Smooth muscle cell (in vitro differentiated cells): ENCODE measurements at regions not wholly inside any gene's neighbourhood (a gene's known extent, or its start where the extent isn't known, plus 50 kb on each side); places are given as distances from the start of the nearest gene placed in this dataset.

ENCODE experiments used
- DNase-seq: peaks from one replicate; lab custom pipeline; 2025; ENCODE audit not compliant: unreplicated experiment; lab: John Stamatoyannopoulos, UW
- H2AFZ ChIP-seq: fragments of 200-600 bp; sonication (generic); 2 replicates; pipeline ENCODE4 v1.6.0; 2016; ENCODE audit warnings: antibody characterized with exemption, low read depth, mild to moderate bottlenecking
- H3F3A ChIP-seq: fragments of 200-600 bp; sonication (generic); 2 replicates; pipeline ENCODE4 v1.6.0; 2017; ENCODE audit warnings: antibody characterized with exemption, low read depth
- H3K27ac ChIP-seq: fragments of 200-600 bp; sonication (generic); 2 replicates; pipeline ENCODE4 v1.5.1; 2016; ENCODE audit warnings: low read depth, mild to moderate bottlenecking
- H3K27me3 ChIP-seq: fragments of 200-600 bp; sonication (generic); 2 replicates; pipeline ENCODE4 v1.6.1; 2016; ENCODE audit warnings: low read depth, mild to moderate bottlenecking
- H3K36me3 ChIP-seq: fragments of 200-600 bp; sonication (generic); 2 replicates; pipeline ENCODE4 v1.5.1; 2016; ENCODE audit warnings: low read depth
- H3K4me1 ChIP-seq: fragments of 200-600 bp; sonication (generic); 2 replicates; pipeline ENCODE4 v1.5.1; 2016; ENCODE audit warnings: low read depth
- H3K4me2 ChIP-seq: fragments of 200-600 bp; sonication (generic); 2 replicates; pipeline ENCODE4 v1.6.0; 2016; ENCODE audit warnings: mild to moderate bottlenecking
- H3K4me3 ChIP-seq: fragments of 200-600 bp; sonication (generic); 2 replicates; pipeline ENCODE4 v1.5.1; 2016; ENCODE audit warnings: mild to moderate bottlenecking
- H3K79me2 ChIP-seq: fragments of 200-600 bp; sonication (generic); 2 replicates; pipeline ENCODE4 v1.6.0; 2016; ENCODE audit warnings: low read depth, mild to moderate bottlenecking
- H3K9ac ChIP-seq: fragments of 200-600 bp; sonication (generic); 2 replicates; pipeline ENCODE4 v1.6.0; 2016; ENCODE audit warnings: low read depth
- H3K9me3 ChIP-seq: fragments of 200-600 bp; sonication (generic); replicated peaks from 2 replicates; pipeline ENCODE4 v1.5.1; 2016; ENCODE audit warnings: low read depth
- H4K20me1 ChIP-seq: fragments of 200-600 bp; sonication (generic); 2 replicates; pipeline ENCODE4 v1.6.0; 2016; ENCODE audit warnings: low read depth
- whole genome bisulfite sequencing: methylation state at CpG from one replicate; pipeline ENCODE4 v1.1.7; 2016; ENCODE audit warnings: low lambda C conversion rate; 5-methylcytosine and 5-hydroxymethylcytosine counted together
- TF ChIP-seq, protein P1 (sequence below): fragments of 200-600 bp; sonication (generic); IDR thresholded peaks from 2 replicates; pipeline ENCODE4 v1.5.1; 2017; ENCODE audit warnings: borderline replicate concordance, mild to moderate bottlenecking, antibody characterized with exemption; ENCODE audit not compliant: insufficient read depth, poor library complexity, severe bottlenecking

DNA sequence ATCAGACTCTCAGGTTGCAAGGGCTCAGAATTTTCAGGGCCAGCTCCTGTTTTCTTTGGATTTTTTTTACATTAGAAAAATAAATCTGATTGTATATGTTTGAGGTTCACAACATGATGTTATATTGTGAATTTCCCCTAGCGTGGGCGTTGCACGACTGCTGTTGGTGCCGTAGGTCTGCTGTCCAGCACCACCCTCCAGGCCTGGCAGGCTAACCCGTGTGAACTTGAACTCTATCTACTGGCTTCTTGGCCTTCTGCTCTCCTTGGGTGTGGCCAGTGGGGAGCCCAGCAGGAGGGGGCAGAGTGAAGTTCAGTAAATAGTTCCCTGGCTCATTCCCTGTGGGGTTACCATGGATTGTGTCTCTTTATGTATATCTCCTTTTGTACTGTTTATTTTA lies 80.5 kb upstream of the RORA start:
- no peaks in the 10 kb centered on the region for H3K9me3 ChIP-seq
- no peak overlapping the region for H3K4me2 ChIP-seq
- H3F3A ChIP-seq = no peaks in the 10 kb centered on the region
- TF ChIP-seq, protein P1, sequence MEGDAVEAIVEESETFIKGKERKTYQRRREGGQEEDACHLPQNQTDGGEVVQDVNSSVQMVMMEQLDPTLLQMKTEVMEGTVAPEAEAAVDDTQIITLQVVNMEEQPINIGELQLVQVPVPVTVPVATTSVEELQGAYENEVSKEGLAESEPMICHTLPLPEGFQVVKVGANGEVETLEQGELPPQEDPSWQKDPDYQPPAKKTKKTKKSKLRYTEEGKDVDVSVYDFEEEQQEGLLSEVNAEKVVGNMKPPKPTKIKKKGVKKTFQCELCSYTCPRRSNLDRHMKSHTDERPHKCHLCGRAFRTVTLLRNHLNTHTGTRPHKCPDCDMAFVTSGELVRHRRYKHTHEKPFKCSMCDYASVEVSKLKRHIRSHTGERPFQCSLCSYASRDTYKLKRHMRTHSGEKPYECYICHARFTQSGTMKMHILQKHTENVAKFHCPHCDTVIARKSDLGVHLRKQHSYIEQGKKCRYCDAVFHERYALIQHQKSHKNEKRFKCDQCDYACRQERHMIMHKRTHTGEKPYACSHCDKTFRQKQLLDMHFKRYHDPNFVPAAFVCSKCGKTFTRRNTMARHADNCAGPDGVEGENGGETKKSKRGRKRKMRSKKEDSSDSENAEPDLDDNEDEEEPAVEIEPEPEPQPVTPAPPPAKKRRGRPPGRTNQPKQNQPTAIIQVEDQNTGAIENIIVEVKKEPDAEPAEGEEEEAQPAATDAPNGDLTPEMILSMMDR = no peak
- no peaks in the 10 kb centered on the region for H4K20me1 ChIP-seq
- H3K9ac ChIP-seq = no peak overlapping the region
- H3K79me2 ChIP-seq = no peaks in the 10 kb centered on the region
- WGBS = 92% methylated on average over 5 of the region's 5 CpGs
- no peaks in the 10 kb centered on the region for H3K27me3 ChIP-seq
- no peaks in the 10 kb centered on the region for H3K4me1 ChIP-seq
- no peak overlapping the region for H3K27ac ChIP-seq
- no peaks in the 10 kb centered on the region for H3K36me3 ChIP-seq
- H3K4me3 ChIP-seq = no peak overlapping the region
- DNase-seq = no peak
- no peak overlapping the region for H2AFZ ChIP-seq

DNA sequence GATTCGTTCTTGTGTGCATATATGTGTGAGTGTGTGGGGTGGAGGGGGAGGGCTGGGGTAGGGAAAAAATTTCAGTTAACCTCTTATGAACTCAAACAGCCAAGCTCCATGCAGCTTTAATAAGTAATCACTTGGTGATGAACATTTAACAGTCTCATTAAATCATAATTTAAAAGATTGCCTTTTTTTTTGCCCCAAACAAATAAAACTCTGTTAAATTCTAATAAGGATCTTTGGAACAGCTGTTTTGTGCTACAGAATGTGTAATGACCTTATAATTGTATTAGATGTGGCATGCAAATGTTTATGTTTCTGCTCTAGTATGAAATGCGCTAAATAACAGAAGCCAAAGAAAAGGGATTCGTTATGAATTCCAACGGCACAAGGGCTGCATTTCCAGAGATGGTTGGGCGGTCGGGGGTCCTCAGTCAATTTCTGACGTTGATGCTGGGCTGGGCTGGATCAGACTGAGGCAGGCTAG lies 80.0 kb upstream of the RORA start:
- H4K20me1 ChIP-seq = no peaks in the 10 kb centered on the region
- no peaks in the 10 kb centered on the region for H3K9me3 ChIP-seq
- no peak overlapping the region for H3K9ac ChIP-seq
- no peak overlapping the region for H3K4me3 ChIP-seq
- no peak overlapping the region for H3K27ac ChIP-seq
- no peaks in the 10 kb centered on the region for H3K4me1 ChIP-seq
- H3K36me3 ChIP-seq = no peaks in the 10 kb centered on the region
- no peaks in the 10 kb centered on the region for H3F3A ChIP-seq
- H3K27me3 ChIP-seq = no peaks in the 10 kb centered on the region
- 80% methylated on average over 7 of the region's 7 CpGs for WGBS
- no peak overlapping the region for H3K4me2 ChIP-seq
- no peak overlapping the region for H2AFZ ChIP-seq
- TF ChIP-seq, protein P1 = no peak
- DNase-seq = no peak
- no peaks in the 10 kb centered on the region for H3K79me2 ChIP-seq

DNA sequence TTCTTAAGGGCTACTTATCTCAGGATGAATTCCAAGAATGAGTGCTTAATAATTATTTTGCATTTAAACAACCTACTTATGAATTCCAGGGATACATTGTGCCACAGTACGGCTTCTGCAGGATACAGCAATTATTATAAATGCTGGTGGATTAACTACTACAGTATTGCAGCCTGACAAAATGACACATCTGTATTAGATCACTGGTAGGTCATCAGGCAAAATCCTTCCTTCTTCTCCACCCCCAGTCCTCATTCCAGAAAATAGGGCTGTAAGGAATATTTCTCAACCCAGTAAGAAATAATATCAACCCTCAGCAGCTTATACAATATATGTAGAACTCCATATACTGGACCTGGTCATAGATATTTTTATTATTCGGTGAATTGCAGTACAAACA lies 79.3 kb upstream of the RORA start:
- Histone ChIP-seq H3K4me3 (no peak overlapping the region), H3K4me1 (no peaks in the 10 kb centered on the region), H3K4me2 (no peak overlapping the region), H3F3A (no peaks in the 10 kb centered on the region), H2AFZ (no peak overlapping the region), H3K27ac (no peak overlapping the region), H3K9ac (no peak overlapping the region), H3K27me3 (no peaks in the 10 kb centered on the region), H3K79me2 (no peaks in the 10 kb centered on the region), H3K9me3 (no peaks in the 10 kb centered on the region), H3K36me3 (no peaks in the 10 kb centered on the region), H4K20me1 (no peaks in the 10 kb centered on the region)
- TF ChIP-seq, protein P1 = no peak
- 69% methylated on average over 2 of the region's 2 CpGs for WGBS
- no peak for DNase-seq

DNA sequence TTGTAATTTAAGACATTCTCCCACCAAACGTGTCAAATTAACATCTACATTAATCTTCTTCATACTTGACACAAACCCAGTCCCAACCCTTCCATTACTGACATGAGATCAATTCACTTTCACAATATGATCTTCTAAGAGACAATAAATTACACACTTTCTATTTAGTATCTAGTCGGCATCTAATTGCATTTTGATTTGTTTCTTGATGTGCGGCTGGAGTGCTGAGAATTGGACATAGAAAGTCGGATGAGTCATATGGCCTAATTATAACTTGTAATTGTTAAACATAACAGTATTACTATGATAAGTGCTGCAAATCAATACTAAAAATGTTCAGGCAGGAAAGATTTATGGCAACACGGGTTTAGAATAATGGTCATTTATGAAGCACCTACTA lies 78.4 kb upstream of the RORA start:
- H4K20me1 ChIP-seq = no peaks in the 10 kb centered on the region
- no peaks in the 10 kb centered on the region for H3F3A ChIP-seq
- H3K36me3 ChIP-seq = no peaks in the 10 kb centered on the region
- no peaks in the 10 kb centered on the region for H3K4me1 ChIP-seq
- H3K79me2 ChIP-seq = no peaks in the 10 kb centered on the region
- no peak overlapping the region for H3K27ac ChIP-seq
- no peak for DNase-seq
- no peak overlapping the region for H3K4me3 ChIP-seq
- no peaks in the 10 kb centered on the region for H3K9me3 ChIP-seq
- H3K27me3 ChIP-seq = no peaks in the 10 kb centered on the region
- TF ChIP-seq, protein P1 = no peak
- no peak overlapping the region for H3K4me2 ChIP-seq
- 95% methylated on average over 5 of the region's 5 CpGs for WGBS
- H2AFZ ChIP-seq = no peak overlapping the region
- no peak overlapping the region for H3K9ac ChIP-seq
